Activated CD8-positive, alpha-beta memory T cell treated with anti-CD3 and anti-CD28 coated beads for 36 hours (primary cell): ENCODE measurements at regions not wholly inside any gene's neighbourhood (a gene's known extent, or its start where the extent isn't known, plus 50 kb on each side); places are given as distances from the start of the nearest gene placed in this dataset.
"Not testable (repeated sequence)": the region's sequence is repeated elsewhere in the genome, so short reads cannot be mapped to it uniquely, and the experiment has no call there.

Experiments used
- CTCF ChIA-PET: fragments of 350-600 bp; sonication (Branson Sonifier 250); formaldehyde crosslinking; loops from one replicate; lab custom pipeline; 2021; ENCODE audit warnings: antibody characterized with exemption; lab: Charles Lee
- POLR2A ChIA-PET: fragments of 350-600 bp; sonication (Branson Sonifier 250); formaldehyde crosslinking; loops from one replicate; lab custom pipeline; 2021; ENCODE audit warnings: antibody characterized with exemption; lab: Charles Lee

DNA sequence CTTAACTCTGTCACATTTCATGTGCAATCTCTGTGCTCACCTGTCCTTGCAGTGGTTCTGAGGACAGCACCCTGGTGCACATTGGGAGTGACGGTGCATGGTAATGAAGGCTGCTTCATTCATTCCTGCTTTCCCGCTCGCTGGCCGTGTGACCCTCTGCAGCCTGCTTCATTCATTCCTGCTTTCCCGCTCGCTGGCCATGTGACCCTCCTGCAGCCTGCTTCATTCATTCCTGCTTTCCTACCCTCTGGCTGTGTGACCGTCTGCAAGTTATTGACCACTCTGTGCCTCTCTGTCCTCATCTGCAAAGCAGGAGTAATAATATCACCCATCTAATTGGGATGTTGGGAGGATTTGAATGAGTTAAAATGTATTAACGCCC, 189.1 kb upstream of the TMEM132C start:
- ChIA-PET POLR2A (no interaction called here), CTCF (no interaction called here)

DNA sequence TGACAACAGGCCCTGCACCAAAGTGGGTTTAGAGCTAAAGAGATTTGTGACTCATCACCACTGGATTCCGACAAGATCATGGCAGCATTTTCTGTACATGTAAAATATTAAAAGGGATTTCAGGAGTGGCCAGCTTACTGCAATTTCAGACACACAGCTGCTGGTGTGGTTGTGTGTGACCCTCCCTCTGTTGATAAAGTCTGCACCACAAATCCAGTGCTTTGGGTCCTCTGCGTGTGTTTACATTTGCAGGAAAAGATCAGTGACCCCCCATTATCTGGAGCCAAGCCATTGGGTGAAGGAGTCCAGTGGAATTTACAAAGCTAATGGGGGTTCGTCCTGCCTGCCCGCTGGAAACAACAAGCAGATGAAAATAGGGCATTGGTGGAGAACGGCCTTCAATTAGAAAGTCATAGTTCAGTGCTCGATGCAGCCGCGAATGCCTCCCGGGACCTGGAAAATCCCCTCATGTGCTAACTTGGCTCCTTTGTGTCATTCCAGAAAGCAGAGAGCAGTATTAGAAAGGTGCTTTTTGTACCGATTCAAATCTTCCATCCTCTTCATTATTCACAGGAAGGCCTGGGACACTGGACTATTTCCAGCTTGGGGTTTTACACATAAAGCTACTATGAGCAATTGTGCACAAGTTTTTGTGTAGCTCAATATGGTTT, 188.5 kb upstream of the TMEM132C start:
- ChIA-PET POLR2A (no interaction called here), CTCF (no interaction called here)

DNA sequence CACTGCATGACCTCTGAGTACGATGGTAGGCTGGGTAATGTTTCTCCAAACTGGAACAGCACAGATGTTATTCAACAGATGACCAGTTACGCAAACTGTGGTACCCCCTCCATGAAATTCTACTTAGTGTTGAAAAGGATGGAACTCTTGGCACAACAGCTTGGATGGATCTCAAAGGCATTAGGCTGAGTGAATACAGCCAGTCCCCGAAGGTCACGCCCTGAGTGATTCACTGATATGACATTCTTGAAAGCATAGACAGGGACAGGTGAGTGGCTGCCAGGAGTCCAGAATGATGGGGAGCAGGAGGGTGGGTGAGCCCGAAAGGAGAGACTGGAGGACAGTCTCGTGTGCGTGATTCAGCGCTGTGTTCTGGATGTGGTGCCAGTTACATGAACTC, 187.5 kb upstream of the TMEM132C start:
- POLR2A ChIA-PET, result no interaction called here
- CTCF ChIA-PET, result no interaction called here

DNA sequence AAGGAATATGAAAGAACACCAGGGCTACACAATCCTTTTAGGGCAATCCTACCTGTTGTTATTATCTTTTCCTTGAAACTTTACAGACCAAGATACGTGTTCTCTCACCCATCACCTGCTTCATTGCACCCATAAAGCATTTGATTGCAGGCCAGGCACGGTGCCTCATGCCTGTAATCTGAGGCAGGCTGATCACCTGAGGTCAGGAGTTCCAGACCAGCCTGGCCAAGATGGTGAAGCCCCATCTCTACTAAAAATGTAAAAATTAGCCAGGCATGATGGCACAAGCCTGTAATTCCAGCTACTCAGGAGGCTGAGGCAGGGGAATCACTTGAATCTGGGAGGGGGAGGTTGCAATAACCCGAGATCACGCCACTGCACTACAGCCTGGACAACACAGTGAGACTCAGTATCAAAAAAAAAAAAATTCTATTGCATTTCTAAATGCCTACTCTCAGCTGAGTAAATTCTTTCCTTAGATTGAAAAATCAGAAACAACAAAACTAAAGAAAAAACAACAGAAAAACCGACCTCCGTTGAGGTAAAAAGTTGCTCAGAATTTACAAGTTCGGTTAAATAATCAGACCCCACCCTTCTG, 183.7 kb upstream of the TMEM132C start:
- POLR2A ChIA-PET, result no interaction called here
- CTCF ChIA-PET, result interaction anchor here (0.6 kb wide), 1 partner anchor 724 kb away, joined by 3 read pairs; no protein-coding TSS in a partner anchor

DNA sequence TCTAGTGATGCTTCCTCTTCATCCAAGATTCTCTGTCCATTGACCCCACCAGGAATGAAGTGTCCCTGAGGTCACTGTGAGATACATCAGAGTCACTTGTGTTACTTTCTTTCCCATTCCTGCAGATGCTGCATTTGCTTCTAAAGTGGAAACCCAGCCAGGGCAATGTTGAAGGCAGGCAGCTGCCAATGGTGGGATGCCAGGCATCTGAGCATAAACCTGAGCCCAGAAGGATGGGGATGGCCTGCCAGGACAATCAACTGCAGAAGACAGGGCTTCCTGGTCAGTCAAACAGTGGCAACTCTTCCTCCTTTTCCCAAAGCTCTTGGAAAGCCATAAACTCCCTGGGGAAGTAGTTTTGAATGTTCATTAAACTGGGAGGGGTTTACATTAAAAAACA, 178.0 kb upstream of the TMEM132C start:
- POLR2A ChIA-PET, result no interaction called here
- CTCF ChIA-PET, result no interaction called here

DNA sequence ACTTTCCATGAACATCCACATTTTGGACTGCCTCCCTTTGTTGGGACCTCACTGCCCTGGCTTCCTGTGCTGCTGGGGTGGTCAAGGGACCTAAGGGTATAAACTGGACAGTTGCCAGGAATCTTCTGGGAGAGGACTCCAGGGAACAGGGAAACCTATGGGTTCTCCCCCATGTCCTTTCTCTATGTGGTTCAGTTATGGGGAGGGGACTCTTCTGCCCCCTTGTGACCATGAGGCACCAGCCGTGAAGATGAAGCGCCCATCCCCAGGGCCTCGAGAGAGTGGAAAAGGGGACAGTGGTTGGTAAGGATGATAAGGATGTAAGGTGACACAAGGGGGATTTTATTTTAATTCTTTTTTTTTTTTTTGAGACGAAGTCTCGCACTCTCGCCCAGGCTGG, 177.0 kb upstream of the TMEM132C start:
- ChIA-PET POLR2A (no interaction called here), CTCF (no interaction called here)

DNA sequence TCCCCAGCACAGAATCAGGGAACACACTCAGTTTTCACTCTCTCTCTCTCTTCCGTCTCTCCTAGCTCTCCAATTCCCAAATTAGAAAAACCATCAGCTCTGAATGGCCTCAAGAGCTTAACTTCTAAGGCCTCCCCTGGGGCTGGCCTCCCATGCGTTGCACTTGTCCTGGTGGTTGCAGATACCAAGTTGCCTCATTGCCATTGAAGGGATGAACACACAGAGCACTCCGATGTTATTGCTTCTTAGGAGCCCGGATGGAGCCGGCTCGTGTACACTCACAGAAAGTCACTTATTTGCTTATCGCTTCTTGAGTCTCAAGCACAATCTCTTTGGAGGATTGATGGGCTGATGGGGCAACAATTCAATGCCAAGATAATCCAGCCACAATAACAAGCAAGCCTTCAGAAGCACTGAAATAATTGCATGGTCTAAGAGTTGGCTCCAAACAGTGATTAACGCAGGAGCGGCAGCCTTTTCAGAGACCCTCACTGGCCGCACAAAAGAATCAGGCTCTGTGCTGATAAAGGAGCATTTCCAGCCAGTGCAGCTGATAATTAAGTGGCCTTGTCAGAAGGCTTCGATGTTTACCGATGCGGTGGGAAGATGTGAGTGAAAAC, 175.8 kb upstream of the TMEM132C start:
- CTCF ChIA-PET, result no interaction called here
- POLR2A ChIA-PET, result no interaction called here

DNA sequence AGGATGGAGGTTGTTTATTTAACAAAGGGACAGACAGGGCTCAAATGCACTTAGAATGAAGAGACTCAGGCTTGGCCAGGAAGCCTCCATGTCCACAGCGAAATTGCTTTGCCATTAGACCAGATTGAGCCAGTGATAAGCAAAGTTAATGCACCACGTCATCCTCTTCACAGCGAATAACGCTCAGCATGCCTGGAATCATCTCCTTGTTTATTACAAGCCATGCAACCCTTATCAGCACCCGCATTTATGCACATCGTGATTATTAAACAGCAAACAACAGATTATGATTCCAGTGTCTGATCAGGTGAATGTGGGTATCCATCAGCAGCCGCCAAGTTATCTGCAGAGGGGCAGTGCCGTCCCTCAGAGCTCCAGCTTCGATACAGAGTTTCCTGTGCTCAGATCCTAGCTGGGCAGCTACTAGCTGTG, 175.0 kb upstream of the TMEM132C start:
- ChIA-PET POLR2A (no interaction called here), CTCF (no interaction called here)

DNA sequence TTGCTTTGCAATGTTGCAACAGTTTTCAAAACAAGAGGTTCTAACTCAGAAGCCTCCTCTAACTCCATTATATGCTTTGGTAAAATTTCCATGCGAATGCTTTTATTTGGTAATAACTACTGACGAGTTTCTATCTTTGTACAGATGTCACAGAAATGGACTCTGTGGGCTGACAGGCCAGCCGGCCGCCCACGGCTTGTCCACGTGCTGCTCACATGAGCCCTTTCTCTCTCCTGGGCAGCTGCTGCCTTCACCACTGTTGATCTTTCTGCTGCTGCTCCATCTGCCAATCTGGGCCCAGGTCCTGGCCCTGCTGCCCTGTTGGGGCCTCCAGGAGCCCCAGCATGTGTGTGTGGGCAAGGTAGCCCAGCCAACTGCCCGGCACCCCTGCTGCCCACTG, 168.2 kb upstream of the TMEM132C start:
- CTCF ChIA-PET, result no interaction called here

DNA sequence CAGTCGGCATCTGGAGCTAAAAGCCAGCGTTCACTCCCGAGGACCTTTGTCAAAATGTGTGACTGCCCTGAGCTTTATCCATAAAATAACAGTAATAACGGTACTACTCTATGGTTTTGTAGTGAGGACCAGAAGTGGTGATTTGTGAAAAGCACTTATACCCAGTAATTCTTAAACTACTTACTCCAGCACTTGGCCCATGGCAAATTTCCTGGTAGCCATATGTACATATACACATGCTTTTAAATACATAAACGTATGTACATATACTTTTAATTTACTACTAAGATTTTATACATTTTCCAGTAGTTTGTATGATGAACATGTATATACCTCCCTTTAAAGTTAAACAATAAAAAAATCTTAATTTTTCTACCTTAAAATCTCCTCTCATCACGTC, 163.8 kb upstream of the TMEM132C start:
- POLR2A ChIA-PET, result no interaction called here
- CTCF ChIA-PET, result no interaction called here

More for the DNA sequence above, 168.2 kb upstream of the TMEM132C start:
- POLR2A ChIA-PET, result no interaction called here

DNA sequence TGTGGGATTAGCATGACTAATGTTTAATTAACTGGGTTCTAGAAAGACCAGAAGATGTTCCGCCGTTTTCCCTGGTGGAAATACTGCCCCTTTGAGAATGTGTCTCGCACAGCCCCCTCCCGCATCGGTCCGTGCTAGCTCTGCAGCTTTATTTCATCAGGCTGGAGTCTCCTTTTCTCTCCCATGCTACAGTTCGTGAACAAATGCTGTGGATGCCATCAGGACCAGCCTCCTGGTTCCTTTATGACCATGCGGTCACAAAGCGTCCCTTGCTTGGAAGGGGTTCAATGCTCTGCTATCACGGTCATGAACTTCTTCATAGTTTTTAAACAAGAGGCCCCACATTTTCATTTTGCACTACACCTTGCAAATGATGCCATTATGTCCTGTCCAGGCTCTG, 157.7 kb upstream of the TMEM132C start:
- POLR2A ChIA-PET, result no interaction called here
- CTCF ChIA-PET, result no interaction called here

DNA sequence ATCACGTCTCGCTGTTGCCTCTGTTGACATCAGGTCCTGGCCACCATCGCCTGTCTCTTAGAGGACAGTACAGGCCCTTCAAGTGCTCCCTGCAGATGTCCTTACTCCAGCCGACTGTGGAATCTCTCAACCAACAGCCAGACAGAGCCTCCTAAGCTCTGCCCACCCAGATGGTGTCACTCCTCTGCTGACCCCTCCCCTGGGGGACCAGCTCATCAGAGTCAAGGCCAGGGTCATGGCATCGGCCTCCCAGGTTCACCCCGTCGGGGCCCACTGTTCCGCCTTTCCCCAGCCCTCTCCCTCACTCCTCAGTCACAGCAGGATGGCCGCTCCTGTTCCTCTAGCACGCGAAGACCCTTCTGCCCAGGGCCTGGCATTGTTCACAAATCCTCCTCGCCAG, 157.3 kb upstream of the TMEM132C start:
- ChIA-PET CTCF (no interaction called here), POLR2A (no interaction called here)

DNA sequence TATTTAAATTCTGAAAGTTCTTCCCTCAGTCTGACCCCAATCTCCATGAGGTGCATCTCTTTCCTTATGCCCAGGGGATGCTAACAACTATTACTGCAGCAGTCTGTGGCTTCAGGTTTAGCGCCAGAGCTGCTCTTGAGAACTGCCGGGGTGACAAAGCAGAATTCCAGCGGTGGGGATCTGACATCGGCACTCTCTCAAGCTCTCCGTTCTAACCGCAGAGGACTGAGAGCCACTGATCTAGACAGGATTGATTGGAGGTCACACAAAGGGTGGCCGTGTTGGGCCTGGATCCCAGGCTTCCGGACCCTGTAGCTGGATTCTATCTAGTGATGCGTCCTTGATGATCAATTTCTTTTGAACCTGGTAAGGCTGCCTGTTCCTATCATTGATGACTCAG, 155.6 kb upstream of the TMEM132C start:
- CTCF ChIA-PET, result no interaction called here

DNA sequence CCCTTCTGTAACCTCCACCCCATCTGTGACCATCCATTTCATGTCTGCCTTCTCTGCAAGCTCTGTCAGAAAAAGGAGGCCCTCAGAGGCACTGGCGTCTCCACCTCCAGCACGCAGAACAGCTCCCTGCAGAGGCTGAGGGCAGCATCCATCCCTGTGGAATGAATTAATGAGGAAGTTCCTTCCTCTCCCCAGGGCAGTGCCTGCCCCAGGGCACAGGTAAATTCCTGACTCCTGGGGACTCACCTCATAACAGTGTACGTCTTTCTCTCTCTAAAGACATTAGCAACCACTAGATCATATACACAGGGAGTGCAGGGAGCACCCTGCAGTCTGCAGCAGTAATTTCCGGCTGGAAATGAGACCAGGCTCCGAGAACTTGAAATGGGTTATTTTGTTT, 155.0 kb upstream of the TMEM132C start:
- CTCF ChIA-PET, result no interaction called here
- POLR2A ChIA-PET, result no interaction called here

More for the DNA sequence above, 155.6 kb upstream of the TMEM132C start:
- POLR2A ChIA-PET, result no interaction called here

DNA sequence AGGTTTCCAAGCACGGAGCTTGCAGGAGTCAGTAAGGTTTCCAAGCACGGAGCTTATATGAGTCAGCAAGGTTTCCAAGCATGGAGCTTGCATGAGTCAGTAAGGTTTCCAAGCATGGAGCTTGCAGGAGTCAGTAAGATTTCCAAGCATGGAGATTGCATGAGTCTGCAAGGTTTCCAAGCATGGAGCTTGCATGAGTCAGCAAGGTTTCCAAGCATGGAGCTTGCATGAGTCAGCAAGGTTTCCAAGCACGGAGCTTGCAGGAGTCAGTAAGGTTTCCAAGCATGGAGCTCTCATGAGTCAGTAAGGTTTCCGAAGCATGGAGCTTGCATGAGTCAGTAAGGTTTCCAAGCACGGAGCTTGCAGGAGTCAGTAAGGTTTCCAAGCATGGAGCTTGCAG, 153.7 kb upstream of the TMEM132C start:
- POLR2A ChIA-PET, result not testable (repeated sequence)

DNA sequence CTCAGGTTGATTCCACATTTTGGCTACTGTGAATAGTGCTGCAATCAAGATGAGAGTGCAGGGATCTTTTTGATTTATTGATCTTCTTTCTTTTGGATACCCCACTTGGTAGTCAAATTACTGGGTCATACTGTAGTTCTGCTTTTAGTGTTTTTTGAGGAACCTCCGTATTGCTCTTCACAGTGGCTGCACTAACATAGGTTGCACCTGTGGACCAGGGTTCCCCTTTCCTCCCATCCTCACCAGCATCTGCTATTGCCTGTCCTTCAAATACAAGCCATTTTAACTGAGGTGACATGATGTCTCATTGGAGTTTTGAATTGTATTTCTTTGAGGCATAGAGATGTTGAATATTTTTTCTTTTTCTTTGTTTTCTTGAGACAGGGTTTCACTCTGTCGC, 152.5 kb upstream of the TMEM132C start:
- CTCF ChIA-PET, result no interaction called here
- POLR2A ChIA-PET, result no interaction called here

More for the DNA sequence above, 153.7 kb upstream of the TMEM132C start:
- CTCF ChIA-PET, result not testable (repeated sequence)

DNA sequence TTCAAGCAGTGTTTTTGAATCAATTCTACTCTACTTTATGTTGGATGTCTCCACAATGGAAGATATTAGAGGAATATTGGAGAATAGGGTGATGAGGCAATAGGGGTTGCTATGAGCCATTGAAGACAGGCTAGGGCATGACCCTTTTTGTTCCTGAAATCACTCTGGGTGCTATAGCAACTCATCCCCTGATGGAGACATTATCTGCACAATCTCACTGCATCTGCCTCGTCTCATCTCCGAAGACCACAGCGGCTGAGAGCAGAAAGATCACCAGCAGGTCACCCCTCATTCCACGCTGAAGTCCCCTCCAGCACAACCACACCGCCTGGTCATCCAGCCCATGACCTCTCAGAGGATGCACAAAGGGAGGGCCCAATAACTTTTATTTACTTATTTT, 150.4 kb upstream of the TMEM132C start:
- CTCF ChIA-PET, result no interaction called here

DNA sequence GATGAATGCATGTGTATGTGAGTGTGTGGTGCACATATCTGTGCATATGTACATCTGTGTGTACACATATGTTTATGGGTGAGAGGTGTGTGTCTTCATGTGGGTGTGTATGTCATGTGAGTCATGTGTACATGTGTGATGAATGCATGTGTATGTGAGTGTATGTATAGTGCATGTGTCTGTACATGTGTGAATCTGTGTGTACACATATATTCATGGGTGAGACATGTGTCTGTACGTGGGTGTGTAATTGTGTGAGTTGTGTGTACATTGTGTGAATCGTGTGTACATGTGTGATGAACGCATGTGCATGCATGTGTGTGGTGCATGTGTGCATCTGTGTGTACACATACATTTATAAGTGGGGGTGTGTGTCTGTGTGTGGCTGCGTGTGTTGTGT, 146.9 kb upstream of the TMEM132C start:
- CTCF ChIA-PET, result no interaction called here
- POLR2A ChIA-PET, result no interaction called here

More for the DNA sequence above, 150.4 kb upstream of the TMEM132C start:
- POLR2A ChIA-PET, result no interaction called here

DNA sequence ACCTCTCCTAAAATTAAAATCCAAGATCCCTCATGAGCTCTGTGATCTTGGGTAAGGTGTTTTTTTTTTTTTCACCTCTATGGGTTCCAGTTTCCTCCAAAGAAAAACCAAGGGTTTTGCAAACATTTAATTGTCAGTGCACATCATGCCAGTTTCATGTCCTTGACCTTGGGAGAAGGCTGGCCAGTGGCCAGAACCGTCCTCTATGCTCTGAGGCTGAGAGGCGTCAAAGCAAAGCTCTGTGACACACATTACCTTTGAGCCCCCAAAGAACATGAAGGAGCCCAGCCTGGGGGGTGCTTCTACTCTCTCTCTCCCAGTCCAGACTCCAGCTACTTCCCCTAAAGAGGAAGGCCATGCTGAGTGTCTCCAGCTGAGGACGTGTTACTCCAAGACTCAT, 145.5 kb upstream of the TMEM132C start:
- CTCF ChIA-PET, result no interaction called here
- POLR2A ChIA-PET, result no interaction called here

DNA sequence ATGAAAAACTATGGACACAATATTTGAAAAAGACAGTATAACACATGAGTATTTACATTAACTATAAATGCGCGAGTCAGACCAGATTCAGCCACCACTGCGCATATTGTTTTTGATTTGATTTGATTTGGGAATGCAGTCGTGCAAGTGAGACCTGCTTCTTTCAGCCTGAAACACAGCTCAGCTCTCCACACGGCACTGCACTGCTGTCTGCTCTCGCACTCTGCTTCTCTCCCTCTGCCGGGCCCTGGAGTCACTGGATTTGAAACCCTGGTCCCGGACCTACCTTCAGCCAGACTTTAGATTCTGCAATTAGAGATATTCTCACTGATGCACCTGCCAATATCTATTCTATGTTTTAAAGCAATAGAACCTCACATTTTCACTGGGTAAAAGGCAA, 143.9 kb upstream of the TMEM132C start:
- ChIA-PET POLR2A (no interaction called here), CTCF (no interaction called here)

DNA sequence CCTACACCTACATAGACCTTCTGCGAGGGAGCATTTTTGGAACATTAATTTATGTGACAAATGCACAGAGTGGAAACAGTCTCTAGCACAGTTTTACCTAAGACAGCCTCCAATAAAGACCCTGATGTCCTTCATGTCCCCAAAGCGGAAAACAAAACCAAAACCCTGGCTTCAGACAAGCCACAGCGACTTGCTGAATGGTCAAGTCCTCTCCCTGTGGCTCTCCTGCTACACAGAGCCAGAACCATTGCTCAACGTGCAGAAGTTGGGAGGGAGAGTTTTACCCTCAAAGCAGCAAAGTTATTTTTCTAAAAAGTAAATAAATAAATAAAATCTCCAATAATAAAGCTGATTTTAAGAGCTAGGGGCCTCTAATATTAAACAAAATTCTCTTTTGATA, 135.0 kb upstream of the TMEM132C start:
- CTCF ChIA-PET, result no interaction called here
- POLR2A ChIA-PET, result no interaction called here
